HFF-Myc (cell line): ENCODE measurements at regions not wholly inside any gene's neighbourhood (a gene's known extent, or its start where the extent isn't known, plus 50 kb on each side); places are given as distances from the start of the nearest gene placed in this dataset.

Experiments used
- DNase-seq: peaks from one replicate; pipeline ENCODE4 v3.0.0-alpha.2; 2011; ENCODE audit warnings: low read depth; ENCODE audit errors: extremely low read depth
- H3K4me3 ChIP-seq: replicated peaks from 2 replicates; pipeline ENCODE4 v1.5.1; 2011; ENCODE audit warnings: low read depth, mild to moderate bottlenecking, control low read depth, low read length
- TF ChIP-seq, protein P1 (sequence below): IDR thresholded peaks from 2 replicates; pipeline ENCODE4 v1.5.1; 2012; ENCODE audit warnings: mild to moderate bottlenecking, low read depth, low read length, control low read depth; ENCODE audit errors: missing control alignments

DNA sequence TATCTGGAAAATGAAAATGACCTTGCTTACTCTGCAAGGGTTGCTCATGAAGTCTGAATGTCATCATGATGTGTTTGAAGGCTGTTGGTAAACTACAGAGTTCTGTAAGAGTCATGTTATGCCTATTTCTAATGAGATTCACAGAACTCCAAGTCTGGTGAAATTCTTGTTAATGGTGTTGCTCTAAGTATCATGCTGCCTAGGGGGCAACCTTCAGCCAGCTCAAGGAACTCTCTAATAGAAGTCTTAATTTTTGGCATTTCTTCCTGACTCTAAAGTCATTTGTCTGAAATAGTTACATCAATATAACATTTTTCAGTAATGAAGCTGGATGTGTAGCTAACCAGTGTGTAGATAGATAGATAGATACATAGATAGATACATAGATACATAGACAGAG is 302.8 kb downstream of the FAT3 start:
- TF ChIP-seq, protein P1, sequence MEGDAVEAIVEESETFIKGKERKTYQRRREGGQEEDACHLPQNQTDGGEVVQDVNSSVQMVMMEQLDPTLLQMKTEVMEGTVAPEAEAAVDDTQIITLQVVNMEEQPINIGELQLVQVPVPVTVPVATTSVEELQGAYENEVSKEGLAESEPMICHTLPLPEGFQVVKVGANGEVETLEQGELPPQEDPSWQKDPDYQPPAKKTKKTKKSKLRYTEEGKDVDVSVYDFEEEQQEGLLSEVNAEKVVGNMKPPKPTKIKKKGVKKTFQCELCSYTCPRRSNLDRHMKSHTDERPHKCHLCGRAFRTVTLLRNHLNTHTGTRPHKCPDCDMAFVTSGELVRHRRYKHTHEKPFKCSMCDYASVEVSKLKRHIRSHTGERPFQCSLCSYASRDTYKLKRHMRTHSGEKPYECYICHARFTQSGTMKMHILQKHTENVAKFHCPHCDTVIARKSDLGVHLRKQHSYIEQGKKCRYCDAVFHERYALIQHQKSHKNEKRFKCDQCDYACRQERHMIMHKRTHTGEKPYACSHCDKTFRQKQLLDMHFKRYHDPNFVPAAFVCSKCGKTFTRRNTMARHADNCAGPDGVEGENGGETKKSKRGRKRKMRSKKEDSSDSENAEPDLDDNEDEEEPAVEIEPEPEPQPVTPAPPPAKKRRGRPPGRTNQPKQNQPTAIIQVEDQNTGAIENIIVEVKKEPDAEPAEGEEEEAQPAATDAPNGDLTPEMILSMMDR: no peak
- no peak for DNase-seq
- no peak overlapping the region for H3K4me3 ChIP-seq

DNA sequence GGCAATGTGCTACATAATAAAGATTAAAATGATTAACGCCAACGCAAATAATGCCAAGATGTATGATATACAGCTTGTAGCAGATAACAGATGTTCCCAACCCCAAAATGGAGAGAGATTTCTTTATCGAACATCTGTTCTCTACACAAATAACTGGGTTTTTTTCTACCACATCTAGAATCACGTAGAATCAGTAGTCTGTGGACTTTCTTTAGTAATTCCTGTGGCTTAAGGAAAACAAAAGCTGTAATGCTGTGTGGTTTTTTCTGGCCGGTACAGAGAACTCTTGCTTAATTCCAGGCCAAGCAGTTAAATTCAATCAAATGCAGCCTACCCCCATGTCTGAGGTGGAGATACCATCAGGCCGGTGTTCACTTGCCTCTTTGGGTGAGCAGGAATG is 303.4 kb downstream of the FAT3 start:
- TF ChIP-seq, protein P1: no peak
- no peak overlapping the region for H3K4me3 ChIP-seq

GRCh38 chr11:92531065-92531739 is 306.6 kb downstream of the FAT3 start:
- TF ChIP-seq, protein P1: no peak
- DNase-seq: no peak

More for the DNA sequence above, 303.4 kb downstream of the FAT3 start:
- DNase-seq: no peak

DNA sequence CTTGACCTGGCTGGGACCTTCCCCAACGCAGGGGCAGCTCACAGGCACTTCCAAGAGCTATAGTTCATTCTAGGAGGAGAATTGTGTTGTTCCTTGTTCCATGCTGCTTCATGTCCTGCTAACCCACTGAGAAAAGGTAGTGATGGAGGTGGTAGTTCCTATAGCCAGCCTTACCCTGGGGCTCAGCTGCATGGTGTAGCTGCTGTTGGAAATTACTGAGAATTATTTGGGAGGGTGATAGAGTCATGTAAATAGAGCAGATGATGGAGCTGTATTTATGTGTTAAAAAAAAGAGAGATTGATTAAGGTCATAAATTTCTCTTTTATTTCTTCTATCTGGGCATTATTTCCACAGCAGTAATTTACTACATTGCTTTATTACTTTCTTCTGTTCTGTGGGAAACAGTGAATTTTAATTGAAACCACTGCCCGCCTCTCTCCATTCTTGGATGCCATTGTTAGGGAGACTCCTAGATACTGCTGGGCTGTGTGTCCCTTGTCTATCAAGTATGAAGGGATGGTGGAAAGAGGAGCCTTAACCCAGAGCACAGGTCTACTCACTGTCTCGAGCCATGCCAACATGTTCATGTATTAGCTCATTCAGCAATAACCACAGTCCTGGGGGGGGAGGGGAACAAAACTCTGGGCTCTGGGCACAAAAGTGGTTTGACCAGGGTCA is 309.2 kb downstream of the FAT3 start:
- TF ChIP-seq, protein P1: no peak
- DNase-seq: no peak
- no peak overlapping the region for H3K4me3 ChIP-seq

More at GRCh38 chr11:92531065-92531739, 306.6 kb downstream of the FAT3 start:
- no peak overlapping the region for H3K4me3 ChIP-seq

DNA sequence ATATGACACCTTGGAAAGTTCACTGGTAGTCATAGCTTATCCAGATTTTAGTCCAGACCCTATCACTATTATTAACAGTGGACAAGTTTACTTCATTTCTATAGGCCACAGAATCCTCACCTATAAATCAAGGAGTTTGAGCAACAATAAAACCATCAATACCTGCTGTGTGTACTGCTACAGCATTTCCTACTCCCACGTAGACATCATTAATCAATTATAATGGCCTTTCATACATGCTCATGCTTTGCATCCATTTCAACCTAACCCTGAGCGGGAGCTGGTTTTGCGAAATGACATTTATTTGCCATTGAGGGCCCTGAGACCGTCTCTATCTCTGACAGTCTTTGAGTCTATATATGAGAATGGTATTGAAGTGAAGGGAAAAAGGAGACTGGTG is 312.3 kb downstream of the FAT3 start:
- no peak for DNase-seq

DNA sequence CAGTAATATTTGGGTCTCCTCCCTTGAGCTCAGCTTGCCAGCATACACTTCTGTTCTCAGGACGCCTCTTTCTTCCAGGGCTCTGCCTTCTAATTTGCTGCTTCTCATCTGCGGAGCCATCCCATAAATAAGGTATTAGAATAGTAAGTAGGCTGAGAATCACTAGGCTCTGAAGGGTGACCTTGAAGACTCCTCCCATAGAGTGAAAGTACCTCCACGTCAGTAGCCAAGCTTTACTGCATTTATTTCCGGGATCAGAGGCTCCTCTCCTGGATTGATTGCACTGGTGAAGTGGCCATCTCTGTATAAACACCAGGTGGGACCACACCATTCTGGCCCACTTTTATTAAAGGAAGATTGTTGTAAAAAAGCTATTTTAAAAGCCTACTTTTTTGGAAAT is 315.5 kb downstream of the FAT3 start:
- no peak for DNase-seq
- TF ChIP-seq, protein P1: no peak
- no peak overlapping the region for H3K4me3 ChIP-seq

More for the DNA sequence above, 312.3 kb downstream of the FAT3 start:
- TF ChIP-seq, protein P1: no peak
- H3K4me3 ChIP-seq: no peak overlapping the region
